Middle frontal gyrus (tissue), 1 donor: ENCODE measurements at regions not wholly inside any gene's neighbourhood (a gene's known extent, or its start where the extent isn't known, plus 50 kb on each side); places are given as distances from the start of the nearest gene placed in this dataset.

Experiments
- DNase-seq: peaks from one replicate; pipeline ENCODE4 v3.0.0-alpha.2; 2015; ENCODE audit warnings: low spot score; ENCODE audit errors: extremely low spot score

DNA sequence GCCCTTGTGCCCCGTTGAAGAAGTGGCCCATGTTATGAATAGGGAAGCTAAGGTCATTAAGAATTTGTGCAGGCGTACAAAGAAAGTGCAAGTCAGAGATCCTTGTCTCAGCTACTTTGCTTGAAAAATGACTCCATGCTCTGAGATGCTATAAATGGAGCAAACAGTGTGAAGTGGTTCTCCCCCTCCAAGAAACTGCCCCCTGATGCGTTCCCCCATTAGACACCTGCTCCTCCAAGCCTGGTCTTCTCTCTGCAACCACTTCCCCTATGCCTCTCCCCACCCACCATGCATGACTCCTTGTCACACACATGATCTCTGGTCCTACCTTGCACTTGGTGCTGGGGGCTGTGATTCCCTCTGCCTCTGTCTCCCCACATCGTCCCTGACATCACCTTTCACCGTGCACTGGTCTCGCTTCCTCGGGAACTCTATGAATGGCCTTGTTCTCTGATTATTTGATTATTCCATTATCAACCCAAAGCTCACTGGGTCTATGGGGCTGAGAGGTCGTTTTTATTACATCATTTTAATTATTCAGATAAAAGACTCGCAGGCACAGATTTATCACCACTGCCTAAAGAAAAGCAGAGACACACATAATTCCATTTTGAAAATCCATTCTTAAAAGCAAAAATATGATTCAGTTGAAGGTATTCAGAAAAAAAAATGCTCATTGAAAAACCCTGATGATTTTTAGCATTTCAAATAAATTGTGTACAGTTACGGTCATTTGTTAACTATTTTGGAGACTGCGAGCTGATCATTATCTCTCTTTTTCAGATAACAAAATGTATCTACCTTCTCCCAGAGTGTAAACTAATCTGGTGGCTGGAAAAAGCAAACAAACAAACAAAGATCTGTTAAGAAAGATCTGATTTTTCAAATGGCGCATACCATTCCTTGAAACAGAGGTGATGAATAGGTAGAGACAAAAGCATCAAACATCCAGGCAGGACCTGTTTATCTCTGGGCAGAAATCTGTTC is 294.9 kb downstream of the SOX11 start:
- DNase-seq = no peak

GRCh38 chr2:5988120-5988519 is 295.9 kb downstream of the SOX11 start:
- DNase-seq = no peak

GRCh38 chr2:5990086-5990485 is 297.9 kb downstream of the SOX11 start:
- no peak for DNase-seq

GRCh38 chr2:5991305-5991968 is 299.3 kb downstream of the SOX11 start:
- DNase-seq = no peak

GRCh38 chr2:5995832-5996231 is 303.6 kb downstream of the SOX11 start:
- no peak for DNase-seq

DNA sequence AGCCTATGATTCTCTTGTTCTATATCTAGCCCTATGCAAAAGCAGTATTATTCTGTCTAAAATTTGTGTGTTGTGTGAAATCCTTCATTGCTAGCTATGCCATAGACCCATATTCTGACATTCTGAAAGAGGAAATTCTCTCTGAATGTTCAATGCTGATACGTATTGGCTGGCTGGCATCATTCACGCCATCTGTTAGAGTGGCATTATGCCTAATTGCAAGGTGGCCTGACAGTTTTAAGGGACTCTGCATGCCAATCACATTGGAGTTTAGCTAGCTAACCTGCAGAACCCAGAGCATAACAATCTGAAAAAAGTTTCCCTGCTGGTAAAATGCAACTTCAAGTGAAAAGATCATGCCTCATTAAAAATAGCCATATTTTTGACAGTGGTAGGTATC is 316.0 kb downstream of the SOX11 start:
- DNase-seq = no peak

GRCh38 chr2:6008726-6009125 is 316.5 kb downstream of the SOX11 start:
- DNase-seq = no peak

DNA sequence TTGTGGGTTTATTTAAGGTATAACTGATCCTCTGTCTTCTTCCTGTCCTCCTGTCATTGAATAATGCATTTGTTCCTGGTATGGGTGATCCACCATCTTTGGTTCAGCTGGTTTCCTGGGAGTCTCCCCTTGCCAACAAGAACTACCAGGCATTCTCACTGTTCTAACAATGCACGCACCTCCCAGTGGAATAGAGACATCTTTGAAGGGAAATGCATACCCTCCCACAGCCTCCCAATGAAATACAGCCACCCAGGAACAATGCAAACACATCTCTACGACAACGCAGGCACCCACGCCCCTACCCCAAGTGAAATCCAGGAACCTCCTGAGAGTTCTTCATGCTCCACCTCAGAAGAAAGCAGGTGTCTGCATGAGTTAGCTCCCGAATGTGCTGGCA is 318.0 kb downstream of the SOX11 start:
- no peak for DNase-seq

GRCh38 chr2:6011921-6012320 is 319.7 kb downstream of the SOX11 start:
- DNase-seq = no peak

GRCh38 chr2:6017736-6018286 is 325.6 kb downstream of the SOX11 start:
- DNase-seq = no peak

DNA sequence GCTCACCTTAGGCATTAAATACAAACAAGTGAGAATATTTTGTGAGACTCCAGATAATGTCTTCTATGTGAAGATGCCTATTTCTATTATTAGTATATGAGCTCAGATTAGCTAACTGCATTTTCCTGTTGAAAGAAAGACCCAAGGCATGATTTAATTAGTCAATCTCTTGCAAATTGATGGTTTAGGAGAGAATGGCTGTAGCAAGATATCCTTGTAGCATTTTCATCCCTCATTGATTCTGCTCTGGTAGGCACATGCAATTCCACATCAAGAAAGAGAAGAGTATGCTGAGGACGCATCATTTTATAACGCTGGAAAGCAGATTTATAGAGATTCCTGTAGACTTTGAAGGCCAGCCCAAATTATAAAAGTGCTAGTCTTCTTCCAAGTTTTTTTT is 332.0 kb downstream of the SOX11 start:
- DNase-seq = no peak

GRCh38 chr2:6024784-6025183 is 332.6 kb downstream of the SOX11 start:
- no peak for DNase-seq

DNA sequence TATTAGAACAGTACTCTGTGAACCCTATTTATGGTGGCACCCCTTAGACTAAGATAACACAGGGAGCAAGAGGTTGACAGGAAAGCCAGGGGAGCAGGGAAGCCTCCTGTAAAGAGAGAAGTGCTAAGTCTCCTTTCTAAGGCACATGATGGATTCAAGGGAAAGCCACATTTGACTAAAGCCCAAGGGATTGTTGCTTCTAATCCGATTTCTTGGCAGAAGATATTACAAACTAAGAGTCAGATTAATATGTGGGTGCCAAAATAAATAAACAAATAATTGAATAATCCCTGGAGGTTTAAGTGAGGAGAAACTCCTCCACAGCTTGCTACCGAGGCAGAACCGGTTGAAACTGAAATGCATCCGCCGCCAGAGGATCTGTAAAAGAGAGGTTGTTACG is 333.2 kb downstream of the SOX11 start:
- no peak for DNase-seq

DNA sequence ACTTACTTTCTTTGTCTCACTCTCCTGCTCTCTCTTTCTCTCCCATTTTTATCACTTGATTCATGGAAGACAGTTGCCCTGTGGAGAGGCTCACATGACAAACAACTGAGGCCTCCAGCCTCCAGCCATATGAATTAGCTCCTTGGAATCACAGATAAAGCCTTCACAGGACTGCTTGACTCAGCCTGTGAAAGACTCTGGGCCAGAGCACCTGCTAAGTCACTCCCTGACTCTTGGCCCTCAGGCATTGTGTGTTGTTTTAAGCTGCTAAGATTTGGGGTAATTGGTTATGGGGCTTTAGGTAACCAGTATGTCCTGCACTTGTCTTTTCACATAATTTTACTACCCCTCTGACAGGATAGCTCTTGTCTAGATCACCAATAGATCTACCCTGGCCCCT is 334.9 kb downstream of the SOX11 start:
- DNase-seq = no peak

DNA sequence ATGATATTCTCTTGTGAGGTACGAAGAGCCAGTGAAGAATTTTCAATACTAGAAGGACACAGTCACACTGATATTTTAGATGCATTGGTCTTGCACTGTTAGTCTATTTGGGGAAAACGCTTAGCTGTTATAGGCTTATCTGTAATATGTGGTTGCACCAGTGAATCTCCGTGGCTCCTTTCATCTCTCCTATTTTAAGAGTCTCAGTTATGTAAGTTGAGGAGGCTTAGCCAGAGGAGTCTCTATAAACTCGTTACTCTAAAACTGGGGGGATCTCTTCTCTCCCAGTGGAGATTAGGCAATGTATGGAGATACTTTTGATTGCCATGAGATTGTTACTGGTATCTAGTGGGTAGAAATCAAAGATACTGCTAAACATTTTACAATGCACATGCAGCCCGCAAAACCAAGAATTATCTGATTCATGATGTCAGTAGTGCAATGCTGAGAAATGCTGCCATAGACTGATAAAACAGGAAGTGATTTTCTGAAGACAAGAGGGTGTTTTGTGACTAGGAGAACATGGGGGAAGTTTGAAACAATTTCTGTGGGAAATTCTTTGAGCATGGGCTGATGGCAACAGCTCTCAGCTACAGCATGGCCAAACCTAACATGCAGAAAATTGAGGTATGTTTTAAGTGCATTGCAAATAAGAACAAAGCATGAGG is 339.1 kb downstream of the SOX11 start:
- no peak for DNase-seq

GRCh38 chr2:6036211-6036610 is 344.0 kb downstream of the SOX11 start:
- no peak for DNase-seq

GRCh38 chr2:6043238-6043637 is 351.1 kb downstream of the SOX11 start:
- DNase-seq = no peak

GRCh38 chr2:6052649-6053048 is 360.5 kb downstream of the SOX11 start:
- no peak for DNase-seq

GRCh38 chr2:6053743-6054142 is 361.6 kb downstream of the SOX11 start:
- no peak for DNase-seq

GRCh38 chr2:6054161-6054671 is 362.0 kb downstream of the SOX11 start:
- no peak for DNase-seq

GRCh38 chr2:6060992-6061663 is 368.9 kb downstream of the SOX11 start:
- DNase-seq = no peak
